MM.1S (cell line): ENCODE measurements at regions not wholly inside any gene's neighbourhood (a gene's known extent, or its start where the extent isn't known, plus 50 kb on each side); places are given as distances from the start of the nearest gene placed in this dataset.

Experiments
- DNase-seq: peaks from one replicate; pipeline ENCODE4 v3.0.0-alpha.2; 2015
- H2AFZ ChIP-seq: fragments of 300-600 bp; sonication (generic); 2 replicates; pipeline ENCODE4 v1.6.0; 2016; ENCODE audit warnings: antibody characterized with exemption, low read length
- H3F3A ChIP-seq: fragments of 300-600 bp; sonication (generic); 2 replicates; pipeline ENCODE4 v1.6.1; 2016; ENCODE audit warnings: mild to moderate bottlenecking, antibody characterized with exemption, low read length, moderate library complexity, mixed read lengths; ENCODE audit not compliant: insufficient read depth
- H3K27ac ChIP-seq: fragments of 300-600 bp; sonication (generic); 2 replicates; pipeline ENCODE4 v1.5.1; 2016; ENCODE audit warnings: mild to moderate bottlenecking, low read length
- H3K27me3 ChIP-seq: fragments of 300-600 bp; sonication (generic); replicated peaks from 2 replicates; pipeline ENCODE4 v1.6.0; 2016; ENCODE audit warnings: low read length; ENCODE audit not compliant: insufficient read depth
- H3K36me3 ChIP-seq: fragments of 300-600 bp; sonication (generic); replicated peaks from 2 replicates; pipeline ENCODE4 v1.6.1; 2016; ENCODE audit warnings: mild to moderate bottlenecking, low read length, mixed read lengths; ENCODE audit not compliant: insufficient read depth
- H3K4me1 ChIP-seq: fragments of 300-600 bp; sonication (generic); 2 replicates; pipeline ENCODE4 v1.6.1; 2016; ENCODE audit warnings: low read length, mixed read lengths
- H3K4me2 ChIP-seq: fragments of 300-600 bp; sonication (generic); 2 replicates; pipeline ENCODE4 v1.6.0; 2016; ENCODE audit warnings: low read depth, low read length
- H3K4me3 ChIP-seq: fragments of 300-600 bp; sonication (generic); 2 replicates; pipeline ENCODE4 v1.5.1; 2016; ENCODE audit warnings: low read length, mixed read lengths
- H3K79me2 ChIP-seq: fragments of 300-600 bp; sonication (generic); 2 replicates; pipeline ENCODE4 v1.6.1; 2016; ENCODE audit warnings: mixed run types, low read length, mixed read lengths
- H3K9ac ChIP-seq: fragments of 300-600 bp; sonication (generic); 2 replicates; pipeline ENCODE4 v1.6.1; 2016; ENCODE audit warnings: low read length, mixed read lengths
- H3K9me2 ChIP-seq: fragments of 300-600 bp; sonication (generic); replicated peaks from 2 replicates; pipeline ENCODE4 v1.6.1; 2016; ENCODE audit warnings: mild to moderate bottlenecking, low read length, mixed read lengths; ENCODE audit not compliant: insufficient read depth
- H3K9me3 ChIP-seq: fragments of 300-600 bp; sonication (generic); replicated peaks from 2 replicates; pipeline ENCODE4 v1.6.1; 2016; ENCODE audit warnings: mild to moderate bottlenecking, low read length, mixed read lengths; ENCODE audit not compliant: insufficient read depth
- H4K20me1 ChIP-seq: fragments of 300-600 bp; sonication (generic); 2 replicates; pipeline ENCODE4 v1.6.1; 2016; ENCODE audit warnings: mild to moderate bottlenecking, low read length, moderate library complexity, mixed read lengths; ENCODE audit not compliant: insufficient read depth
- CTCF ChIP-seq: fragments of 300-600 bp; sonication (generic); IDR thresholded peaks from 2 replicates; pipeline ENCODE4 v1.5.1; 2016; ENCODE audit warnings: antibody characterized with exemption, low read length, mixed read lengths
- EZH2 ChIP-seq: fragments of 300-600 bp; sonication (generic); optimal IDR thresholded peaks from 2 replicates; pipeline ENCODE3; 2017; ENCODE audit warnings: low read depth, mild to moderate bottlenecking, antibody characterized with exemption, low read length, mixed read lengths
- EZH2phosphoT487 ChIP-seq: fragments of 300-600 bp; sonication (generic); IDR thresholded peaks from 2 replicates; pipeline ENCODE4 v1.6.1; 2018; ENCODE audit warnings: antibody characterized with exemption, low read length

- H3K9ac ChIP-seq, result no peak overlapping the region
- no peaks in the 10 kb centered on the region for H4K20me1 ChIP-seq
- H3K4me2 ChIP-seq, result no peak overlapping the region
- H3F3A ChIP-seq, result peaks cover 9% of the 10 kb centered on the region; the same call in 1 of the 2 replicates
- no peaks in the 10 kb centered on the region for H3K79me2 ChIP-seq
- TF ChIP-seq CTCF (no peak), EZH2 (no peak), EZH2phosphoT487 (no peak)
- DNase-seq, result no peak
- peaks cover 16% of the 10 kb centered on the region for H3K4me1 ChIP-seq
- no peak overlapping the region for H3K4me3 ChIP-seq
- no peaks in the 10 kb centered on the region for H3K9me2 ChIP-seq
- no peaks in the 10 kb centered on the region for H3K36me3 ChIP-seq
- no peak overlapping the region for H2AFZ ChIP-seq
- no peaks in the 10 kb centered on the region for H3K27me3 ChIP-seq
- H3K27ac ChIP-seq, result no peak overlapping the region
- no peaks in the 10 kb centered on the region for H3K9me3 ChIP-seq
Observed at GRCh38 chr9:88326936-88327335, 61.3 kb upstream of the SPIN1 start.

- no peak for TF ChIP-seq CTCF
- TF ChIP-seq EZH2phosphoT487, result no peak
- no peak for TF ChIP-seq EZH2
- Histone ChIP-seq H2AFZ (no peak overlapping the region), H3K79me2 (no peaks in the 10 kb centered on the region), H3K9ac (no peak overlapping the region), H3K27ac (no peak overlapping the region), H3K9me2 (no peaks in the 10 kb centered on the region), H3K4me3 (no peak overlapping the region), H3K27me3 (no peaks in the 10 kb centered on the region), H3K9me3 (no peaks in the 10 kb centered on the region), H4K20me1 (no peaks in the 10 kb centered on the region), H3K36me3 (no peaks in the 10 kb centered on the region), H3K4me1 (peaks cover 20% of the 10 kb centered on the region), H3F3A (peaks cover 9% of the 10 kb centered on the region; the same call in 1 of the 2 replicates), H3K4me2 (no peak overlapping the region)
- DNase-seq, result no peak
Observed at GRCh38 chr9:88326015-88326414, 62.2 kb upstream of the SPIN1 start.

- H2AFZ ChIP-seq, result peak overlapping the region; percentile 70; the same call in 1 of the 2 replicates
- H3K4me2 ChIP-seq, result peak overlapping the region; percentile 61; the same call in 1 of the 2 replicates
- DNase-seq, result peak; percentile 90
- no peaks in the 10 kb centered on the region for H3K9me2 ChIP-seq
- H4K20me1 ChIP-seq, result no peaks in the 10 kb centered on the region
- H3K9me3 ChIP-seq, result no peaks in the 10 kb centered on the region
- H3K27me3 ChIP-seq, result no peaks in the 10 kb centered on the region
- peaks cover 20% of the 10 kb centered on the region for H3K4me1 ChIP-seq
- no peaks in the 10 kb centered on the region for H3K36me3 ChIP-seq
- H3K9ac ChIP-seq, result peak overlapping the region; percentile 27
- TF ChIP-seq CTCF, result no peak
- H3K27ac ChIP-seq, result peak overlapping the region; percentile 90
- H3F3A ChIP-seq, result peaks cover 9% of the 10 kb centered on the region; the same call in 1 of the 2 replicates
- H3K4me3 ChIP-seq, result peak overlapping the region; percentile 28; the same call in 1 of the 2 replicates
- no peaks in the 10 kb centered on the region for H3K79me2 ChIP-seq
Observed at GRCh38 chr9:88322906-88323566, 65.2 kb upstream of the SPIN1 start.
